ENCODE measurements at regions not wholly inside any gene's neighbourhood (a gene's known extent, or its start where the extent isn't known, plus 50 kb on each side); places are given as distances from the start of the nearest gene placed in this dataset.
A peak's percentile ranks its signal among the peaks of the same experiment; 100 is the strongest.

- Histone ChIP-seq H3K36me3 (no peaks in the 10 kb centered on the region), H3K27me3 (no peaks in the 10 kb centered on the region), H3K4me3 (no peak overlapping the region), H3K9me3 (no peaks in the 10 kb centered on the region), H3K27ac (peak overlapping the region in 1 of 4 donors; percentile 36), H3K4me1 (peaks cover 0 to 10% (median 0%) of the 10 kb centered on the region in 4 donors)
- WGBS, 2 donors = 67 to 69% methylated on average over 5 to 8 of the region's 8 CpGs
- TF ChIP-seq POLR2A (IDR thresholded peaks at IDR 0.05) = no peak
- no peak for TF ChIP-seq CTCF (IDR thresholded peaks at IDR 0.05)
- no peak for TF ChIP-seq EP300 (IDR thresholded peaks at IDR 0.05)
- DNase-seq (ENCODE audit: low spot score in 2 of 2) = no peak
Measured at GRCh38 chr14:36451310-36452065, 68.5 kb downstream of the NKX2-1 start.

- Histone ChIP-seq H3K4me1 (peaks cover 0 to 10% (median 0%) of the 10 kb centered on the region in 4 donors), H3K4me3 (no peak overlapping the region), H3K27ac (no peak overlapping the region), H3K36me3 (no peaks in the 10 kb centered on the region), H3K27me3 (no peaks in the 10 kb centered on the region), H3K9me3 (no peaks in the 10 kb centered on the region)
- 85 to 86% methylated on average over 4 of the region's 4 CpGs for WGBS, 2 donors
- DNase-seq (ENCODE audit: low spot score in 2 of 2) = no peak
- TF ChIP-seq EP300 (IDR thresholded peaks at IDR 0.05) (no peak), POLR2A (IDR thresholded peaks at IDR 0.05) (no peak), CTCF (IDR thresholded peaks at IDR 0.05) (no peak)
Measured at GRCh38 chr14:36450550-36450949, 69.5 kb downstream of the NKX2-1 start.

GRCh38 chr14:36449903-36450302 lies 70.1 kb downstream of the NKX2-1 start:
- H3K9me3 ChIP-seq = no peaks in the 10 kb centered on the region
- TF ChIP-seq EP300 (IDR thresholded peaks at IDR 0.05) = no peak
- TF ChIP-seq CTCF (IDR thresholded peaks at IDR 0.05) = no peak
- no peak for TF ChIP-seq POLR2A (IDR thresholded peaks at IDR 0.05)
- H3K27ac ChIP-seq = no peak overlapping the region
- peaks cover 0 to 9% (median 0%) of the 10 kb centered on the region in 4 donors for H3K4me1 ChIP-seq
- WGBS, 2 donors = 76 to 83% methylated on average over 4 of the region's 4 CpGs
- H3K4me3 ChIP-seq = no peak overlapping the region
- DNase-seq (ENCODE audit: low spot score in 2 of 2) = no peak
- H3K36me3 ChIP-seq = no peaks in the 10 kb centered on the region
- no peaks in the 10 kb centered on the region for H3K27me3 ChIP-seq

GRCh38 chr14:36443374-36443773 lies 76.7 kb downstream of the NKX2-1 start:
- Histone ChIP-seq H3K4me3 (no peak overlapping the region), H3K36me3 (no peaks in the 10 kb centered on the region), H3K4me1 (peaks cover 0 to 5% (median 0%) of the 10 kb centered on the region in 4 donors), H3K9me3 (no peaks in the 10 kb centered on the region), H3K27ac (no peak overlapping the region), H3K27me3 (peaks cover 0 to 3% of the 10 kb centered on the region in 2 donors)
- TF ChIP-seq POLR2A (IDR thresholded peaks at IDR 0.05) (no peak), CTCF (IDR thresholded peaks at IDR 0.05) (no peak), EP300 (IDR thresholded peaks at IDR 0.05) (no peak)
- DNase-seq (ENCODE audit: low spot score in 2 of 2) = no peak
- WGBS, 2 donors = 35 to 38% methylated on average over 4 of the region's 4 CpGs

GRCh38 chr14:36442824-36443241 lies 77.2 kb downstream of the NKX2-1 start:
- peaks cover 0 to 5% (median 0%) of the 10 kb centered on the region in 4 donors for H3K4me1 ChIP-seq
- H3K4me3 ChIP-seq = no peak overlapping the region
- no peaks in the 10 kb centered on the region for H3K36me3 ChIP-seq
- peaks cover 0 to 3% of the 10 kb centered on the region in 2 donors for H3K27me3 ChIP-seq
- H3K27ac ChIP-seq = no peak overlapping the region
- DNase-seq (ENCODE audit: low spot score in 2 of 2) = no peak
- H3K9me3 ChIP-seq = no peaks in the 10 kb centered on the region
- TF ChIP-seq EP300 (IDR thresholded peaks at IDR 0.05) (no peak), POLR2A (IDR thresholded peaks at IDR 0.05) (no peak), CTCF (IDR thresholded peaks at IDR 0.05) (no peak)
- 42 to 46% methylated on average over 4 of the region's 4 CpGs for WGBS, 2 donors
